UCSD-AML1 (cell line): ENCODE measurements at regions not wholly inside any gene's neighbourhood (a gene's known extent, or its start where the extent isn't known, plus 50 kb on each side); places are given as distances from the start of the nearest gene placed in this dataset.

Experiments
- DNase-seq: peaks from one replicate; lab custom pipeline; 2025; ENCODE audit not compliant: unreplicated experiment; lab: John Stamatoyannopoulos, UW

- peak; percentile 64 for DNase-seq
These were observed 61.5 kb downstream of the TBXT start for GRCh38 chr6:166106076-166106686.

GRCh38 chr6:166105341-166106075 lies 62.1 kb downstream of the TBXT start:
- no peak for DNase-seq

DNA sequence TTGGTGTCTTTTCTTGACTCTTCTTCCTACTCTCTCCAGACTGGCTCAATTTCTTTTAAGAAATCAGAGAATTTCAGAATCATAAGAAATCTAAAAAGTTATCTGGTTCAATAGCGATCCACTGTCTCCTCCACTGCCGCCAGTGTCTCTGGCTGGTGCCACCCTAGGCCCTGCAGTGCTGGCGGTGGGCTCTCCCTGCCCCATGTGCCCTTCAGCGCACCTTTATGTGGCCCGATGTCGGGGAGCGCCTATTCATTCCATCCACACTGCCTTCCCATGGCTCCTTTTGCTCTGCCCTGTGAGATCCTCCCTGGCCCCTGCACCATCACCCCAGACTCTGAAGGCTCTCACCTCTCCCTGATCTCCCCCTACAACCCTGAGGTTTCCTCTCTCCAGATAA lies 62.8 kb downstream of the TBXT start:
- no peak for DNase-seq

DNA sequence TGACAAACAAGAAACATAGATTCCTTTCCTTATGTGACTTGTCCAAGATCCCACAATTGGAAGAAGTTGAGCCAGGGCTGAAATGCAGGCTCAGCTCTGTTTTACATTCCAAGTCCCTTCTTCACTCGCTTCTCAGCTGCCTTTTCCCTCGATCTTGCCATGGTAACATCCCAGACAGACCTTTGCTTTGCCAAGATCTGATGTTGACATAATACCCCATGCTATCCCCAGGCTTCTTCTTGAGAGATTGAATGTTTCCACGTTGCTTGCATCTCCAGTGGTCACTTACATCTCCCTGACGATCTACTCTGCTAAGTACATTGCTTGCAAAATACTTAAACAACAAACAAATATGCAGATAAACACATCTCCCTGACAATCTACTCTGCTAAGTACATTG lies 63.5 kb downstream of the TBXT start:
- DNase-seq = no peak

- DNase-seq = no peak
These were observed 65.7 kb downstream of the TBXT start for GRCh38 chr6:166101819-166102419.

DNA sequence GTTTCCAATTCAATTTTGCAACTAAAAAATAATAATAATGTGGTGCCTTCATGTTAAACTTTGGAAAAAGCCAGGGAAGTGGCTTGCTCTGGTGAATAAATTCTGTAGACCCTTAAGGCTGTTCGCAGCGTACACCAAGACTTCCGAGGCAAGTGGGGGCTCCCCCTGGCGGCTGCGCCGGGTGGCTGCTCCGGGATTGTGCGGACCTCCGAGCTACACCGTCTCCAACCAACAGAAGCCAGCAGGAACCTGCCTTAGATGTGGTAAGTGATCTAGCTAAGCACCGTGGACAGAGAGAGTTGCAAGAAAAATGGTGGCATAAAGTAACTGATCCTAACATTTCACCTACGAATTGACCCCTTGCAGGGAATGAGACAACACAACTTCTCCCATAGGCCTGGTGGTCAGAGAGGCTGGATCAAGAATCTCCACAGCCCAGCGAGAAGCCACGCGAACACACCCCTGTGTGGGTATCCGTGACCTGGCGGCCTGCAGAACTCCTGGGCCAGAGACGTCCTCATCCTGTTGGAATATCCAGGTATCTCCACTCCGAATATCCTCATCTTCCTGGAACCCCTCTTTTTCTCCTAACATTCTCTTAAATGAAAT lies 69.6 kb downstream of the TBXT start:
- DNase-seq = peak; percentile 53

DNA sequence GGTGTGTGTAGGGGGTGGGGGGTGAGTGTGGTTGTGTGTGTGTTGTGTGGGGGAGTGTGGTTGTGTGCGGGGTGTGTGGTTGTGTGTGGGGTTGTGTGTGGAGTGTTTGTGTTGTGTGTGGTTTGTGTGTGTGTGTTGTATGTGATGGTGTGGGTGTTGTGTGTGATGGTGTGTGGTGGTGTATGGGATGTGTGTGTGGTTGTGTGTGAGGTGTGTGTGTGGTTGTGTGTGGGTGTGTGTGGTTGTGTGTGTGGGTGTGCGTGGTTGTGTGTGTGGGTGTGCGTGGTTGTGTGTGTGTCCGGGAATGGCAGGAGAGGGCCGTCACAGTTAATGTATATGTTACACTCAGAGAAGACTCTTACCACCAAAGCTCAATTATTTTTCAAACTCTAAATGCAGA lies 79.8 kb downstream of the TBXT start:
- DNase-seq = no peak

DNA sequence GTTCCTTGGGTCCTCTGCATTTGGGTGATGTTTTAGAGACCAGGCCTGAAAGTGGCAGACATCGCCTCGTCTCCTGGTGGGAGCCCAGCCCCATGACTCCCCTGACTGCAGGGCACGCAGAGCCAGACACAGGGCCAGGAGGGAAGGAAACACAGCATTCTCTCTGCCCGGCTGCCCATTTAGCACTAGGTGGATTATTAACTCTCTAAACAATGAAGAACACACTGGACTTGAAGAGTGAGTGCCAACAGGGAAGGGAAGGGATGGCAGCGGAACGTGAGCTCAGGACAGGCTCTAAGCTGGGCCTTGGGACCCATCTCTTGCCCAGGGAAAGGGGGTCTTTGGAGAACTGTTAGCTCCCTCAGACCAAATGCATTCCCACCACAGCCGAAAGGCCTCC lies 80.4 kb downstream of the TBXT start:
- DNase-seq = no peak

DNA sequence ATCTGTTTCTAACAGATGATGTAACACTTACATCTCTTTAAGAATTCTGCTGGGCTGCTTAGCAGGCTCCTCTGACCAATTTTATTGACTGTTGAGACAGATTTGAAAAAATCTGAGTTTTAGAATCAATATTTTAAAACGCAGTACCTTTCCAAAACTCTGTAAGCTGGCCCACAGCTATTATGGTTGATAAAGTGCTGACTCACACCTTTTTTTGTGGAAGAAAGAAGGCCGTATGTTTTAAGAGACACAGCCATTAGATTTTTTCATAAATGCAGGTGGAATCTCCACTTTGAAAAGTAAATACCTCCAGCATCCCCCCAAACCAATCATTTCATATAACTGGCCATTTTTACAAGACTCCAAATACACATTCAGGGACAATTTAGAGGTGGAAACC lies 82.2 kb downstream of the TBXT start:
- DNase-seq = no peak

GRCh38 chr6:166084951-166085350 lies 82.7 kb downstream of the TBXT start:
- DNase-seq = no peak

DNA sequence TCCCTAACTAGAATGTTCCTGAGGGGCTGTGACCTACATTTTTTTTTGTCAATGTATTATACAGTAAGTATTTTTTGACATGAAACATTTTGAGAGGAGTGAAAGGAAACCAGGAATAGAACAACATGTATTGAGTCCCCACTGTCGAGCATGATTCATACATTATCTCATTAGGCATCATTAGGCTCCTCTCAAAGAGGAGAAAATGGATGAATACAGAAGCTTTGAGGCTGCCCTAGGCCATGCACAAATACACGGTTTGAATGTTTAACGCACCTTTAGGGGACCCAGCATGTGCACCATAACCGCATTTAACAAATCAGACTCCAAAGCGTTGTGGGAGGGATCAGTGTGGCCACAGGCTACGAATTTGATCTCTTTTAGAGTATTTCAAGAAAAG lies 87.8 kb downstream of the TBXT start:
- DNase-seq = no peak

DNA sequence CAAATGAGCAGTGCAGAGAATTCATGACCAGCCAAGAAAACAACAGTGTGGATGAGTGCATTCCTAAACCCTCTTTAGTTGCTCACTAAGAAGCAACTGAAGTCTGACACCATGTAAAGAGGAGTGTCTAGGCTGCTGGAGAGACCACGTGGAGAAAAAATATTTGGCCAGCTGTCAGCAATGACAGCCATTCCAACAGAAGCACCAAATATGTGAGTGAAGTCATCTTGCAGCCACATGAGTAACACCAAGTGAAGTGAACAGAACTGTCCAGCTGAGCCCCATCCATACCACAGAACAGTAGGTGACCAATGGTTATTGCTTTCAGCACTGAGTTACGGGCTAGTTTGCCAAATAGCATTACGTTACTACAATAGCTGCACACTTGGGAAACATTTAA lies 89.4 kb downstream of the TBXT start:
- no peak for DNase-seq

DNA sequence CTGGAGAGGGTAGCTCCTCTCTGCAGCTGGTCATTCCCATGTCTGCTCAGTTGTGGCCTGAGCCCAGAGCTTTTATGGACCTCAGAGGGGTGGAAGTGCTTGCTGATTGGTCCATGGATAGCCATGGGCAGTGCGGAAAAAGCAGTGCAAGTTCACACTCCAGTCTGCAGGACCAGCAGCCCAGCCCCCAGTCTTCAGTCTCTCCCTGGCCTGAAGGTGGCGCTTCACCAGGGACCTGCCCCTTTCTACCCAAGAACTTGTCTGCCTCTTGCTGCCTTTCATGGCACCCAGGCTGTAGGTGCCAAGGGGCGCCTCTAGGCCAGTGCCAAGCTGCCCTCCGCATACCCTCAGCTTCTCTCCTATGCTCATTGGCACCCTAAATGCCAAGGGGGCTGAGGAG lies 91.0 kb downstream of the TBXT start:
- DNase-seq = no peak

- DNase-seq = no peak
These were observed 91.7 kb downstream of the TBXT start for GRCh38 chr6:166075925-166076324.

- no peak for DNase-seq
These were observed 92.5 kb downstream of the TBXT start for GRCh38 chr6:166075186-166075585.

DNA sequence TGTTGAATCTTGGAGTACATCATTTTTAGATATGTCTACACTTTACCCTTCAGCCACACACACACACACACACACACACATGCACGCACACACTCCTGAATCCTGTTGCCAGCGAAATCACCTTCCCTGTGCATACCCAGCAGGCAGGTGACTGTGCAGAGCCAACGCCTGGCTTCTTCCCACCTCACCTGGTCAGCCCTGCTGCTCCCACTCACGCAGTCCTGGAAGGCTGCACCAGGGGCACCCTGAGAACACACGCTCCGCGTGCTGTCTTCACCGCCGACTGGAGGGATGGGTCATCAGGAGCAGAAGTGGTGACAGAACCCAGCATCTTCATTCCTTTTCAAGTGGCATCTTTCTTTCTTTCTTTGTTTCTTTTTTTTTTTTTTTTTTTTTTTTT lies 94.6 kb downstream of the TBXT start:
- no peak for DNase-seq

DNA sequence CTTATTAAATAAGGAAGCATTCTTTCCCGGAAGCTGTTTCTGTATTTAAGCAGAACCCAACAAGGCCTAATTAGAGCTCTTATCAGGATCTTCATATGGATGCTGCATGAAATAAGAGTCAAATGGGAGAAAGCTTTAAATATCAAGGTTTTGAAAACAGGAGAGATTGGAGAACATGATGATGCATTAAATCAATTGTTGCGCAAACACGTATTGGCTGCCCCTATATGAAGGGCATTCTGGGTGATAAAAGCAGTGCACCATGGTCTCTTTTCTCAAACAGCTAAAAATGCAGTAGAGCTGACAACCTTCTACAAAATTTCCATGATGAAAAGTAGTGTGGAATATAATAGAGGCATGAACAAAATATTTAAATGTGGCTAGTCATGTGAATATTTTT lies 98.9 kb downstream of the TBXT start:
- DNase-seq = no peak

DNA sequence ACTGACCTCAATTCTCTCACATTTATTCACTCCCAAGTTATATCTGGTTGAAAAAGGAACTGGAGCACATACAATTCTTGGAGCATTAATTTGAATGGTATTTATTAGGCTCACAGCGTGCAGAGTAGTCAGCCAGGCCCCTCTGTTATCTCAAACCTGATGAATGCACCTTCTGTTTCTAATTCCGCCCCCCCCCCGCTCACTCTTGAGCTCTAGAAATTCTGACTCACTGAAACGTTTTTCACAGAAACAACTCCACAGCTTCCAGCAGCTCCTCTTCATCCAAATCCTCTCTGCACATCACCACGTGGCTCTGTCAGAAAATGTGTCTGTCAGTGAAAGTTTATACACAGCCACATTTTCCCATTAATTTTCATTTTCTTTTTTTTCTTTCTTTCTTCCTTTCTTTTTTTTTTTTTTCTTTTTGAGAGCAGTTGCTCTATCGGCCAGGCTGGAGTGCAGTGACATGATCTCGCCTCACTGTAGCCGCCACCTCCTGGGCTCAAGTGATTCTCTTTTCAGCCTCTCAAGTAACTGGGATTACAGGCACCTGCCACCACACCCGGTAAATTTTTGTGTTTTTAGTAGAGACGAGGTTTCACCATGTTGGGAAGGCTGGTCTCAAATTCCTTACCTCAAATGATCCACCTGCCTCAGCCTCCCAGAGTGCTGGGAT lies 109.4 kb downstream of the TBXT start:
- DNase-seq = no peak

GRCh38 chr6:166057431-166057830 lies 110.2 kb downstream of the TBXT start:
- DNase-seq = no peak

- DNase-seq = no peak
These were observed 111.0 kb downstream of the TBXT start for GRCh38 chr6:166056637-166057036.

DNA sequence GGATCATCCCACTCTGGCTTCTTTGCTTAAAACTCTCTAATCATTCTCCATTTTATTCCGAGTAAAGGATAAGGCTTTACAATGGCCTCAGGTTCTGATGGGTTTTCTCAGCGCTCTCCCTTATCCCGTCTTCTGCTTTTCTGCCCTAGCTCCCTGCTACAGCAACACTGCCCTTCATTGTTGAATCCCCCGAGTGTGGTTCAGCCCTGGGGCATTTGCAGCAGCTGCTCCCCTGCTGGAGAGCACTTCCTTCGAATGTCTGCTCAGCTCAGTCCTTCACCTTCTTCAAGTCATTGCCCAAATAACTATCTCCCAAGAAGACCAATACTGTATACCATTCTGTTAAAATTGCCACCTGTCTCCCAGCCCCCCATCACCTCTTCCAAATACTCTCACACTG lies 111.8 kb downstream of the TBXT start:
- no peak for DNase-seq

GRCh38 chr6:166052837-166053236 lies 114.8 kb downstream of the TBXT start:
- DNase-seq = no peak
